Hematopoietic multipotent progenitor cell treated with erythropoietin and hydrocortisone succinate and interleukin-3 and kit ligand, for 8 days (in vitro differentiated cells): ENCODE measurements at regions not wholly inside any gene's neighbourhood (a gene's known extent, or its start where the extent isn't known, plus 50 kb on each side); places are given as distances from the start of the nearest gene placed in this dataset.
"Not testable (repeated sequence)": the region's sequence is repeated elsewhere in the genome, so short reads cannot be mapped to it uniquely, and the experiment has no call there.

Experiments
- DNase-seq: peaks from one replicate; pipeline ENCODE4 v3.0.0-alpha.2; 2015

GRCh38 chr7:149681274-149681673 is 92.1 kb downstream of the ZNF467 start:
- no peak for DNase-seq

- DNase-seq, result no peak
Observed at GRCh38 chr7:149680331-149681025, 92.9 kb downstream of the ZNF467 start.

GRCh38 chr7:149674728-149675385 is 98.5 kb downstream of the ZNF467 start:
- DNase-seq, result not testable (repeated sequence)

- no peak for DNase-seq
Observed at GRCh38 chr7:149673006-149673405, 100.4 kb downstream of the ZNF467 start.

GRCh38 chr7:149670288-149670687 is 103.1 kb downstream of the ZNF467 start:
- DNase-seq, result peak; percentile 9

GRCh38 chr7:149669121-149669818 is 104.1 kb downstream of the ZNF467 start:
- DNase-seq, result peak; percentile 42

GRCh38 chr7:149666360-149666945 is 106.9 kb downstream of the ZNF467 start:
- no peak for DNase-seq

- not testable (repeated sequence) for DNase-seq
Observed at GRCh38 chr7:149665618-149666017, 107.8 kb downstream of the ZNF467 start.

- DNase-seq, result no peak
Observed at GRCh38 chr7:149664666-149665065, 108.7 kb downstream of the ZNF467 start.

- no peak for DNase-seq
Observed at GRCh38 chr7:149664176-149664575, 109.2 kb downstream of the ZNF467 start.

GRCh38 chr7:149662591-149663095 is 110.7 kb downstream of the ZNF467 start:
- DNase-seq, result peak; percentile 70

GRCh38 chr7:149655784-149656183 is 117.6 kb downstream of the ZNF467 start:
- no peak for DNase-seq

GRCh38 chr7:149654588-149654987 is 118.8 kb downstream of the ZNF467 start:
- no peak for DNase-seq

- DNase-seq, result not testable (repeated sequence)
Observed at GRCh38 chr7:149650190-149650589, 123.2 kb downstream of the ZNF467 start.

GRCh38 chr7:149644754-149645153 is 128.6 kb downstream of the ZNF467 start:
- no peak for DNase-seq

GRCh38 chr7:149642589-149642988 is 130.8 kb downstream of the ZNF467 start:
- DNase-seq, result no peak

- DNase-seq, result no peak
Observed at GRCh38 chr7:149638566-149639320, 134.6 kb downstream of the ZNF467 start.

- no peak for DNase-seq
Observed at GRCh38 chr7:149637911-149638565, 135.3 kb downstream of the ZNF467 start.

- peak; percentile 6 for DNase-seq
Observed at GRCh38 chr7:149635561-149636329, 137.6 kb downstream of the ZNF467 start.

- DNase-seq, result no peak
Observed at GRCh38 chr7:149633976-149634945, 136.7 kb upstream of the ZNF746 start.
